Activated CD4-positive, alpha-beta T cell treated with anti-CD3 and anti-CD28 coated beads for 36 hours (primary cell): ENCODE measurements at regions not wholly inside any gene's neighbourhood (a gene's known extent, or its start where the extent isn't known, plus 50 kb on each side); places are given as distances from the start of the nearest gene placed in this dataset.

Source experiments
- ATAC-seq: fragments of 200-7000 bp; cut with Tn5 transposase; one replicate; pipeline ENCODE4 v1.10.0; 2021; ENCODE audit warnings: mild to moderate bottlenecking, moderate library complexity
- CTCF ChIA-PET: fragments of 350-600 bp; sonication (Branson Sonifier 250); formaldehyde crosslinking; loops from one replicate; lab custom pipeline; 2021; ENCODE audit warnings: antibody characterized with exemption; lab: Charles Lee
- POLR2A ChIA-PET: fragments of 350-600 bp; sonication (Branson Sonifier 250); formaldehyde crosslinking; loops from one replicate; lab custom pipeline; 2021; ENCODE audit warnings: antibody characterized with exemption, inconsistent platforms; lab: Charles Lee
- DNase-seq: peaks from one replicate; pipeline ENCODE4 v3.0.0-alpha.2; 2020
- H3K27ac Mint-ChIP-seq: one replicate; pipeline ENCODE4 v1.8.0; 2021; ENCODE audit warnings: mixed read lengths
- H3K27me3 Mint-ChIP-seq: one replicate; pipeline ENCODE4 v1.8.0; 2021; ENCODE audit warnings: mixed read lengths
- H3K36me3 Mint-ChIP-seq: one replicate; pipeline ENCODE4 v1.8.0; 2021; ENCODE audit warnings: low read depth, mixed read lengths
- H3K4me1 Mint-ChIP-seq: one replicate; pipeline ENCODE4 v1.8.0; 2021; ENCODE audit warnings: mixed read lengths
- H3K4me3 Mint-ChIP-seq: one replicate; pipeline ENCODE4 v1.8.0; 2021; ENCODE audit warnings: mild to moderate bottlenecking, moderate library complexity, mixed read lengths
- H3K9me3 Mint-ChIP-seq: one replicate; pipeline ENCODE4 v1.8.0; 2021; ENCODE audit warnings: low read depth, mixed read lengths
- intact Hi-C, 2 experiments: fragments of 100-400 bp; cut with DNase I in 1 of 2; cut with micrococcal nuclease in 1 of 2; formaldehyde crosslinking; loops; one replicate each; pipeline versions ENCODE4 v1.14.2 to v1.15.1; 2022 to 2024; cut with DNase I, micrococcal nuclease

GRCh38 chr7:16350634-16351033 lies 70.7 kb downstream of the CRPPA start:
- no peaks in the 10 kb centered on the region for H3K4me1 Mint-ChIP-seq
- ChIA-PET POLR2A (no interaction called here), CTCF (no interaction called here)
- H3K27me3 Mint-ChIP-seq: no peaks in the 10 kb centered on the region
- peaks cover 20% of the 10 kb centered on the region for H3K9me3 Mint-ChIP-seq
- H3K27ac Mint-ChIP-seq: no peak overlapping the region
- intact Hi-C loops: no loop called here
- no peak overlapping the region for H3K4me3 Mint-ChIP-seq
- DNase-seq: no peak
- ATAC-seq: no peak
- no peaks in the 10 kb centered on the region for H3K36me3 Mint-ChIP-seq

DNA sequence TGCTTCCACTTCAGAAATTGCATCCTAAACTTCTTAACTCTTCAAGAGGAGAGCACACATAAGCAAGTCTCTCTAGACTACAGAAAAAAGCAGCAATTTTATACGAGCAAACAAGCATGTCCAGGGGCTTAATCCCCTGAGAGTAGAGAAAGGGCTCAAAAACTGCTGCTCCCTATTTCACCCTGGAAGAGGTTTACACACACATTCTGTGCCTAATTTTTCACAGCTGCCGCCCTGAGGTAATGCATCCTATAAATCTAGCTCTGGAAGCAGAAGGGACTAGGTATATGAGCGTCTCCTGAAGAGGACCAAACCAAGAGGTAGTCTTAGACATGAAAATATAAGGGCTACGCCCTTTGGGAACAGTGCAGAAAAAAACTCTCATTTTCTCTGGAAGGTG lies 73.1 kb downstream of the CRPPA start:
- POLR2A ChIA-PET: no interaction called here
- no peak for ATAC-seq
- no peaks in the 10 kb centered on the region for H3K27me3 Mint-ChIP-seq
- peaks cover 2% of the 10 kb centered on the region for H3K36me3 Mint-ChIP-seq
- no peaks in the 10 kb centered on the region for H3K4me1 Mint-ChIP-seq
- intact Hi-C loops: no loop called here
- peaks cover 31% of the 10 kb centered on the region for H3K9me3 Mint-ChIP-seq
- CTCF ChIA-PET: no interaction called here
- DNase-seq: no peak
- no peak overlapping the region for H3K27ac Mint-ChIP-seq
- H3K4me3 Mint-ChIP-seq: no peak overlapping the region

DNA sequence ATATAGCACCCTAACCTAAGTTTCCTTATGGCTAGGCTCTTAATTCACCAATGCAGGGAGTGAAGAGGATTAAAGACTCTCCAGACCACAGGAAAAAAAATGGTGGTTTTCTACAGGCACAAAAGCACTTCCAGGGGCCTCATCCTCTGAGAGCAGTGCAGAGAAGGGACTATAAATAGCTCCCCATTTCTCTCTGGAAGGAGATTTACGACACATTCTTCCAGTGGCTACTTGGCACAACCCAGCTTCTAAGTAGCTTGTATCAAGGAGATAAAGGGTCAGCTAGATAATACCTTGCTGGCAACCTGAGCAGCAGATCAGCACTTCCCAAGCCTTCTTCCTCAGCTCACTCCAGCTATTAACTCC lies 73.5 kb downstream of the CRPPA start:
- H3K4me1 Mint-ChIP-seq: no peaks in the 10 kb centered on the region
- intact Hi-C loops: no loop called here
- H3K36me3 Mint-ChIP-seq: peaks cover 2% of the 10 kb centered on the region
- CTCF ChIA-PET: no interaction called here
- ATAC-seq: no peak
- H3K4me3 Mint-ChIP-seq: no peak overlapping the region
- DNase-seq: no peak
- peaks cover 32% of the 10 kb centered on the region for H3K9me3 Mint-ChIP-seq
- POLR2A ChIA-PET: no interaction called here
- H3K27ac Mint-ChIP-seq: no peak overlapping the region
- no peaks in the 10 kb centered on the region for H3K27me3 Mint-ChIP-seq

GRCh38 chr7:16347066-16347826 lies 74.1 kb downstream of the CRPPA start:
- ATAC-seq: no peak
- ChIA-PET POLR2A (no interaction called here), CTCF (interaction anchor here (0.6 kb wide), 1 partner anchor 11 kb away, joined by 4 read pairs; no protein-coding TSS in a partner anchor)
- no peaks in the 10 kb centered on the region for H3K27me3 Mint-ChIP-seq
- intact Hi-C loops: no loop called here
- no peak for DNase-seq
- no peak overlapping the region for H3K27ac Mint-ChIP-seq
- H3K4me1 Mint-ChIP-seq: no peaks in the 10 kb centered on the region
- H3K4me3 Mint-ChIP-seq: no peak overlapping the region
- H3K9me3 Mint-ChIP-seq: peaks cover 32% of the 10 kb centered on the region
- peaks cover 2% of the 10 kb centered on the region for H3K36me3 Mint-ChIP-seq

DNA sequence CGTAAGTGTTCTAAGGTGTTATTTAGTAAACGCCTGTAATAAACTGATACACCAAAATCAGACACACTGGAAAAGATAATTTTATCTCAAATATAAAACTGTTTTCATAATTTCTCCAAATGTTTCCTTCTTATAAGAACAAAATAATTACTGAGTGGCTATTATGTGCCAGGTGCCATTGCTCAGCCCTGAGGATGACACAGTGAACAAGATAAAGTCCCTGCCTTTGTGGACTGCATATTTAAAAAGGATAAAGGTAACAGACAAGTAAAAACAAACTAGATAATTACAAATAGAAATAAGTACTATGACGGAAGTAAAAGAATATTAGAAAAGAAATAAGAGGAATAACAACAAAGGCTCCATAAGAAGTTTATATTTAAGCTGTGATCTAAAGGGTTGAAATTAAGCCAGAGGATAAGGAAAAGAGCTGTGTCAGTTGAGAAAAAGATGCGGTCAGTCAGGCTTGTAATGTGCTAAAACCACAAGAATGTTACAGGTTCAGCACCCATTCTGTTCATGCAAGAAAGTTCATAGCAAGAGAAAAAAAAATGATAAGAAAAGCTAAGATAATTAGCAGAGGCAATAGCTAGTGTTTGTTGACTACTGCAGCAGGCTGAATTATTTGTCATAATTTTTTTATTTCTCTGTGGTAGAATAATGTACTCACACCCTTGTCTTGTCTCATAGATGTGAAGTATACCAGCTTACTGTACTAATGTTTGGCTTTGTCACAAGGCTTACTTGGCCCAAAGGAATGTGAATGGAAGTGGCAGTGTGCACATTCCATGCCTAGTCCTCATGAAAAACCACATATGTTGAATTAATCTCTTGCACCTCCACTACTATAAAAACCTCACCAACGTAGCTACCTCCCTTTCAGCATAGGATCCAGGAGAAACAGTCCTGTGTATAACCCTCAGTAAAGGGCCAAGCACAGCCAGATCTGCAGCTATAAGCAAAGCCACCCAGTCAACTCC lies 75.1 kb downstream of the CRPPA start:
- CTCF ChIA-PET: interaction anchor here (0.5 to 0.6 kb wide), 2 partner anchors 12 to 626 kb away, joined by 3 to 4 read pairs; no protein-coding TSS in a partner anchor
- no peak for ATAC-seq

DNA sequence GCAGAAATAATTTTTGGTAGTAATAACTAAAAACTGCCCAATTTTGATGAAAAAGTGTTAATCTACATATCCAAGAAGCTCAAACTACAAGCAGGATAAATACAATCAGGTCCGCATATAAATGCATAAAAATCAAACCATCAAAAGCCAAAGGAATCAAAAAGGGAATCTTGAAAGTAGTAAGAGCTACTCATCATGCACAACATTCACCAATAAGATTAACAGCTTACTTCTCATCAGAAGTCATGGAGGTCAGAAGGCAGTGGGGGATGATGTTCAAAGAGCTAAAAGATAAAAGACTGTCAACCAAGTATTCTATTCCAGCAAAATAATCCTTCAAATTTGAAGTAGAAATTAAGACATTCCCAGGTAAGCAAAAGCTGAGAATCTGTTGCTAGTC lies 76.4 kb downstream of the CRPPA start:
- ATAC-seq: no peak
- H3K4me1 Mint-ChIP-seq: no peaks in the 10 kb centered on the region
- H3K27me3 Mint-ChIP-seq: no peaks in the 10 kb centered on the region
- no peak for DNase-seq
- ChIA-PET POLR2A (no interaction called here), CTCF (no interaction called here)
- peaks cover 2% of the 10 kb centered on the region for H3K36me3 Mint-ChIP-seq
- intact Hi-C loops: no loop called here
- no peak overlapping the region for H3K27ac Mint-ChIP-seq
- H3K4me3 Mint-ChIP-seq: no peak overlapping the region
- H3K9me3 Mint-ChIP-seq: peaks cover 25% of the 10 kb centered on the region

More for the DNA sequence above, 75.1 kb downstream of the CRPPA start:
- Mint-ChIP-seq H3K27ac (no peak overlapping the region), H3K4me3 (no peak overlapping the region), H3K36me3 (peaks cover 2% of the 10 kb centered on the region), H3K4me1 (no peaks in the 10 kb centered on the region), H3K9me3 (peaks cover 29% of the 10 kb centered on the region), H3K27me3 (no peaks in the 10 kb centered on the region)
- intact Hi-C loops: no loop called here
- POLR2A ChIA-PET: no interaction called here
- no peak for DNase-seq

- H3K27me3 Mint-ChIP-seq: no peaks in the 10 kb centered on the region
- ChIA-PET POLR2A (no interaction called here), CTCF (interaction anchor here (0.6 to 0.7 kb wide), 2 partner anchors 14 to 484 kb away, joined by 3 read pairs; no protein-coding TSS in a partner anchor)
- peaks cover 2% of the 10 kb centered on the region for H3K36me3 Mint-ChIP-seq
- H3K27ac Mint-ChIP-seq: no peak overlapping the region
- no peak overlapping the region for H3K4me3 Mint-ChIP-seq
- peaks cover 16% of the 10 kb centered on the region for H3K9me3 Mint-ChIP-seq
- intact Hi-C loops: no loop called here
- H3K4me1 Mint-ChIP-seq: no peaks in the 10 kb centered on the region
- no peak for ATAC-seq
- DNase-seq: no peak
Measured at GRCh38 chr7:16343612-16344011, 77.7 kb downstream of the CRPPA start.

GRCh38 chr7:16338065-16338464 lies 83.3 kb downstream of the CRPPA start:
- H3K4me1 Mint-ChIP-seq: peaks cover 2% of the 10 kb centered on the region
- peaks cover 25% of the 10 kb centered on the region for H3K9me3 Mint-ChIP-seq
- no peaks in the 10 kb centered on the region for H3K27me3 Mint-ChIP-seq
- H3K4me3 Mint-ChIP-seq: no peak overlapping the region
- intact Hi-C loops: no loop called here
- DNase-seq (no peak), ATAC-seq (no peak)
- ChIA-PET POLR2A (interaction anchor here (0.6 kb wide), 1 partner anchor 11 kb away, joined by 8 read pairs; no protein-coding TSS in a partner anchor), CTCF (no interaction called here)
- no peak overlapping the region for H3K27ac Mint-ChIP-seq
- peaks cover 3% of the 10 kb centered on the region for H3K36me3 Mint-ChIP-seq

- CTCF ChIA-PET: no interaction called here
Measured at GRCh38 chr7:16326106-16326505, 95.2 kb downstream of the CRPPA start.

GRCh38 chr7:16323313-16323712 lies 98.0 kb downstream of the CRPPA start:
- no peaks in the 10 kb centered on the region for H3K4me1 Mint-ChIP-seq
- ATAC-seq (no peak), DNase-seq (no peak)
- CTCF ChIA-PET: no interaction called here
- POLR2A ChIA-PET: no interaction called here
- H3K27ac Mint-ChIP-seq: no peak overlapping the region
- intact Hi-C loops: no loop called here
- H3K9me3 Mint-ChIP-seq: no peaks in the 10 kb centered on the region
- no peaks in the 10 kb centered on the region for H3K27me3 Mint-ChIP-seq
- H3K4me3 Mint-ChIP-seq: no peak overlapping the region
- no peaks in the 10 kb centered on the region for H3K36me3 Mint-ChIP-seq

More at GRCh38 chr7:16326106-16326505, 95.2 kb downstream of the CRPPA start:
- H3K4me3 Mint-ChIP-seq: no peak overlapping the region
- ATAC-seq (no peak), DNase-seq (no peak)
- H3K9me3 Mint-ChIP-seq: no peaks in the 10 kb centered on the region
- POLR2A ChIA-PET: no interaction called here
- H3K4me1 Mint-ChIP-seq: no peaks in the 10 kb centered on the region
- no peaks in the 10 kb centered on the region for H3K27me3 Mint-ChIP-seq
- H3K36me3 Mint-ChIP-seq: no peaks in the 10 kb centered on the region
- no peak overlapping the region for H3K27ac Mint-ChIP-seq
- intact Hi-C loops: no loop called here

DNA sequence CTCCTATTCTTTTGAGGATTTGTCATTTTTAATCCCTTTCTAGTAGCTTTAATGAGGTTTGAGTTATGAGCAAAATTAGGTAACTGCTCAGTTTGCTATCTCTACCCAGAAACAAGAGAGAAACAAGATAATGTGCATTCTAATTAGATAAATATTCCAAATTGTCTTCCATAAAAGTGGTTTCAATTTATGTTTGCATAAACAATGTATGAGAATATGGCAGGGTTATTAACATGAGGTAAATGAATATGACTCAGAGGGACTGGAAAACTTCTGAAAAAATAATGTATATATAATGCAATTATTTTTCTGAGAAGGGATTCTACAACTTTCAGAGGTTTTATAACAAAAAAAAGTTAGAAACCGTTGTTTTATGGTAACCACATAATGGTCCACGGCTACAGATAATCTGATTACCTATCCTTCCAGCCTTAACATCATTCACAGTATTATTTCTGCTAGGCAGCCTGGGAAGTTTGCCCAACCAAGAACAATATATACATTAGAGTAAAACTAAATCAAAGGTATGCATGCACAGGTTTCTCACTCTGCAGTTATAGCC lies 101.2 kb downstream of the CRPPA start:
- no peaks in the 10 kb centered on the region for H3K4me1 Mint-ChIP-seq
- H3K9me3 Mint-ChIP-seq: no peaks in the 10 kb centered on the region
- no peak overlapping the region for H3K27ac Mint-ChIP-seq
- ChIA-PET POLR2A (no interaction called here), CTCF (interaction anchor here (0.7 to 0.9 kb wide), 2 partner anchors 9 to 52 kb away, joined by 3 to 4 read pairs; no protein-coding TSS in a partner anchor)
- DNase-seq (no peak), ATAC-seq (no peak)
- no peak overlapping the region for H3K4me3 Mint-ChIP-seq
- intact Hi-C loops: no loop called here
- H3K27me3 Mint-ChIP-seq: no peaks in the 10 kb centered on the region
- H3K36me3 Mint-ChIP-seq: no peaks in the 10 kb centered on the region
